ENCODE measurements at regions not wholly inside any gene's neighbourhood (a gene's known extent, or its start where the extent isn't known, plus 50 kb on each side); places are given as distances from the start of the nearest gene placed in this dataset.

DNA sequence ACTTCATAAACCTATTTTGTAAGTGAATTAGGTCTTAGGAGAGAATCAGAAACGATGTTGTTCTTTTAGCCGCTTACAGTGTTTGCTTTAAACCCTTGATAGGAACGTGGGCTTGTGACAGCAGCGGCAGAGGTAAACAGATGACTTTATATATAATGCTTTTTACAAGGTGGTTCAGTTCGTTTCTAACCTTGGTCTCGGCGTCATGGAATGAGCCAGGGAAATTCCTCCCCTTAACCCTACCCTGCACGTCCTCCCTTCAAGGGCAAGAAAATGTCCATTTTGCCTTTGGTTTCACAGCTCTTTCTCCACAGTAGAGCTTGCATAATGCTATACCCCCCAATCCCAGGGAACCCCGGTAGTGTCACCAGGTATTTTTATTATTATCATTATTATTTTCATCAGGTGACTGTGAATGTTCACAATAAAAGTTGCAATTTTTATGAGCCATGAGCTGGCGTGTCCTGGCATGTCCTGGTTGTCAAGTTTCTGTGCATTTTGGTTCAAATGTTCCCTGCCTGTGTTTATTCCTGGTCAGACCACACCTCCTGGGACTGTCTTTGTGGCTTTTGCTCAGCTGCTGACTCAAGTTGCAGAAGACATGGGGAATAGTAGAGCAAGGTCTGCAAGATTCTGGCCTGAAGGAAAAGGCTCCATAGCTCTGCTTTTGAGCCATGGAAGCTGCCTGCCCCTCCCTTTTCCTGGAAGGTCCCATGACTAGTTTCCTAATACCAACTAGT lies 112.8 kb upstream of the BMP2 start:
- no peak overlapping the region for H3K27ac ChIP-seq (ENCODE audit: low read depth in 1 of 2, low read length in 1 of 2)
- DNase-seq (no peak), ATAC-seq (ENCODE audit: insufficient read depth, low FRiP score) (no peak)
- no peaks in the 10 kb centered on the region for H3K9me3 ChIP-seq (ENCODE audit: control insufficient read depth in 4 of 4, insufficient read depth in 3 of 4, low read length in 3 of 4)
- no peak overlapping the region for H3K4me3 ChIP-seq
- no peak overlapping the region for H3K9ac ChIP-seq (ENCODE audit: insufficient read depth in 1 of 2, low read length in 2 of 2)
- TF ChIP-seq, protein P1, sequence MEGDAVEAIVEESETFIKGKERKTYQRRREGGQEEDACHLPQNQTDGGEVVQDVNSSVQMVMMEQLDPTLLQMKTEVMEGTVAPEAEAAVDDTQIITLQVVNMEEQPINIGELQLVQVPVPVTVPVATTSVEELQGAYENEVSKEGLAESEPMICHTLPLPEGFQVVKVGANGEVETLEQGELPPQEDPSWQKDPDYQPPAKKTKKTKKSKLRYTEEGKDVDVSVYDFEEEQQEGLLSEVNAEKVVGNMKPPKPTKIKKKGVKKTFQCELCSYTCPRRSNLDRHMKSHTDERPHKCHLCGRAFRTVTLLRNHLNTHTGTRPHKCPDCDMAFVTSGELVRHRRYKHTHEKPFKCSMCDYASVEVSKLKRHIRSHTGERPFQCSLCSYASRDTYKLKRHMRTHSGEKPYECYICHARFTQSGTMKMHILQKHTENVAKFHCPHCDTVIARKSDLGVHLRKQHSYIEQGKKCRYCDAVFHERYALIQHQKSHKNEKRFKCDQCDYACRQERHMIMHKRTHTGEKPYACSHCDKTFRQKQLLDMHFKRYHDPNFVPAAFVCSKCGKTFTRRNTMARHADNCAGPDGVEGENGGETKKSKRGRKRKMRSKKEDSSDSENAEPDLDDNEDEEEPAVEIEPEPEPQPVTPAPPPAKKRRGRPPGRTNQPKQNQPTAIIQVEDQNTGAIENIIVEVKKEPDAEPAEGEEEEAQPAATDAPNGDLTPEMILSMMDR (IDR thresholded peaks at IDR 0.05; ENCODE audit: control extremely low read depth, extremely low read depth): no peak
- H3K36me3 ChIP-seq (ENCODE audit: control insufficient read depth in 4 of 4, insufficient read depth in 4 of 4, low read length in 4 of 4): no peaks in the 10 kb centered on the region
- no peaks in the 10 kb centered on the region for H3K27me3 ChIP-seq (ENCODE audit: control insufficient read depth in 3 of 3, insufficient read depth in 3 of 3, low read length in 2 of 3)
- no peaks in the 10 kb centered on the region for H3K4me1 ChIP-seq (ENCODE audit: control insufficient read depth in 5 of 5, insufficient read depth in 5 of 5, low read length in 5 of 5)
- WGBS, 2 donors: 71 to 79% methylated on average over 10 of the region's 10 CpGs

- WGBS, 2 donors: 91 to 94% methylated on average over 3 of the region's 3 CpGs
- DNase-seq (no peak), ATAC-seq (ENCODE audit: insufficient read depth, low FRiP score) (no peak)
- H3K36me3 ChIP-seq (ENCODE audit: control insufficient read depth in 4 of 4, insufficient read depth in 4 of 4, low read length in 4 of 4): no peaks in the 10 kb centered on the region
- TF ChIP-seq, protein P1 (IDR thresholded peaks at IDR 0.05; ENCODE audit: control extremely low read depth, extremely low read depth): no peak
- no peak overlapping the region for H3K27ac ChIP-seq (ENCODE audit: low read depth in 1 of 2, low read length in 1 of 2)
- no peak overlapping the region for H3K9ac ChIP-seq (ENCODE audit: insufficient read depth in 1 of 2, low read length in 2 of 2)
- no peak overlapping the region for H3K4me3 ChIP-seq
- H3K9me3 ChIP-seq (ENCODE audit: control insufficient read depth in 4 of 4, insufficient read depth in 3 of 4, low read length in 3 of 4): no peaks in the 10 kb centered on the region
- H3K4me1 ChIP-seq (ENCODE audit: control insufficient read depth in 5 of 5, insufficient read depth in 5 of 5, low read length in 5 of 5): no peaks in the 10 kb centered on the region
- H3K27me3 ChIP-seq (ENCODE audit: control insufficient read depth in 3 of 3, insufficient read depth in 3 of 3, low read length in 2 of 3): no peaks in the 10 kb centered on the region
Observed at GRCh38 chr20:6651561-6651960, 115.9 kb upstream of the BMP2 start.

- Histone ChIP-seq H3K9ac (ENCODE audit: insufficient read depth in 1 of 2, low read length in 2 of 2) (no peak overlapping the region), H3K4me1 (ENCODE audit: control insufficient read depth in 5 of 5, insufficient read depth in 5 of 5, low read length in 5 of 5) (no peaks in the 10 kb centered on the region), H3K27me3 (ENCODE audit: control insufficient read depth in 3 of 3, insufficient read depth in 3 of 3, low read length in 2 of 3) (no peaks in the 10 kb centered on the region), H3K36me3 (ENCODE audit: control insufficient read depth in 4 of 4, insufficient read depth in 4 of 4, low read length in 4 of 4) (no peaks in the 10 kb centered on the region), H3K27ac (ENCODE audit: low read depth in 1 of 2, low read length in 1 of 2) (no peak overlapping the region), H3K4me3 (no peak overlapping the region), H3K9me3 (ENCODE audit: control insufficient read depth in 4 of 4, insufficient read depth in 3 of 4, low read length in 3 of 4) (no peaks in the 10 kb centered on the region)
- DNase-seq (no peak), ATAC-seq (ENCODE audit: insufficient read depth, low FRiP score) (no peak)
- WGBS, 2 donors: 77 to 81% methylated on average over 5 of the region's 5 CpGs
- TF ChIP-seq, protein P1 (IDR thresholded peaks at IDR 0.05; ENCODE audit: control extremely low read depth, extremely low read depth): no peak
Observed at GRCh38 chr20:6651016-6651415, 116.5 kb upstream of the BMP2 start.
